NOMO-1 (cell line): ENCODE measurements at regions not wholly inside any gene's neighbourhood (a gene's known extent, or its start where the extent isn't known, plus 50 kb on each side); places are given as distances from the start of the nearest gene placed in this dataset.

Experiments used
- DNase-seq, 2 experiments: peaks; one replicate each; lab custom pipeline; 2025; ENCODE audit not compliant: unreplicated experiment in 2 of 2; lab: John Stamatoyannopoulos, UW

DNA sequence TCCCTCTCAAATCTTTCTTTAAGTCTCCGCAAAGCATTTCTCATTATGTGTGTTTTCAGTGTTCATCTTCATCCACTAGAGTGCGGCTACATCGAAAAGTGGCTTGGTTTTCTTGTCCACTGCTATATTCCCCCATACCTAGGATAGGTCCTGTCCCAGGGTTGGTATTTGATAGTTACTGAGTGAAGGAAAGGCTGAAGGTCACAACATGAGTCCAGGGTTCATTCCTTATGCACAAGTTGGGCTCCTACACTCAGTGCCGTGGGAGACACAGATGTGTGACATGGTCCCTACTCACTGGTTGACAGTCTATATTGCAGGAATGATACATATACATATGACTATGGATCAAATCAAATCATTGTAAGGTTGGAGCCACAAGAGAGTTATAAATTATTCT lies 55.4 kb upstream of the RELL1 start:
- DNase-seq, result no peak

- no peak for DNase-seq
Observed at GRCh38 chr4:37740546-37740945, 54.4 kb upstream of the RELL1 start.

DNA sequence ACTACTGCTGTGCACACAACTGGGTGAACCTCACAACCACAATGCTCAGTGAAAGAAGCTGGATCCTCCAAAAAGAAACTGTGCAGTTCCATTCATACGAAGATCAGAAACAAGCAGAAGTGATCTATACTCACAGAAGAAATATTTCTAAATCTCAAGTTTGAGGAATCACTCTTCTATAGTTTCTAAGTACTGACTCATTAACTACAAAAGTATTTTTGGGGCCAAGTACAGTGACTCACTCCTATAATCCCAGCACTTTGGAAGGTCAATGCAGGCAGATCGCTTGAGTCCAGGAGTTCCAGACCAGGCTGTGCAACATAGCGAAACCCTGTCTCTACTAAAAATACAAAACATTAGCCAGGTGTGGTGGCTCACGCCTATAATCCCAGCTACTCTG lies 51.3 kb upstream of the RELL1 start:
- peak in 1 of 2 experiments; percentile 22 for DNase-seq
